ENCODE measurements at regions not wholly inside any gene's neighbourhood (a gene's known extent, or its start where the extent isn't known, plus 50 kb on each side); places are given as distances from the start of the nearest gene placed in this dataset.

DNA sequence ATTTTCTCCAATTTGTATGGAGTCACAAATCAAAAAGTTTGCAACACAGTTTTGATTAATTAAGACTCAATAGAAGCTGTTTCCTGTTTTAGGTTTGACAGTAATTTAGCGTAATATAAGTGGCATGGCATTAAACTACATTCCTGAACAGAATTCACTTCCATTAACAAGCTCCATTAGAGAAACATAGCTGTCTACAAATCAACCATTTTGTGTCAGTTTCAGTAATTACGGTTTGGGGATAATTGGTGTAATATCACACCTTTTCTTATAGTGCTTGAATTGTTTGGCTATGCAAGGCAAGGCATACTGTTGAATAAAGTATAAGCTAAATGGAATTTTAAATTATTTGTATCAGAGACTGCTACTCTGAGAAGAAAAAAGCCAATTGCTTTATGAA, 585.5 kb downstream of the CBLN2 start:
- Histone ChIP-seq H3K27me3 (ENCODE audit: control insufficient read depth, insufficient read depth, low read length) (no peaks in the 10 kb centered on the region), H3K4me3 (ENCODE audit: low read depth in 2 of 2, low read length in 2 of 2) (no peak overlapping the region), H3K36me3 (ENCODE audit: control insufficient read depth, insufficient read depth, low read length) (no peaks in the 10 kb centered on the region), H3K9me3 (ENCODE audit: control insufficient read depth, insufficient read depth, low read depth, low read length) (no peaks in the 10 kb centered on the region), H3K27ac (ENCODE audit: low read length) (no peak overlapping the region), H3K4me1 (ENCODE audit: control insufficient read depth, insufficient read depth, low read length) (no peaks in the 10 kb centered on the region)
- ChIA-PET POLR2A (no interaction called here), CTCF (no interaction called here)
- BruUV-seq (replicated peaks) = no TSS peak
- ATAC-seq (no peak), DNase-seq (ENCODE audit: low read depth, low spot score) (no peak)
- intact Hi-C loops (cut with micrococcal nuclease; ENCODE audit: unreplicated experiment) = no loop called here
- TF ChIP-seq REST (IDR thresholded peaks at IDR 0.05; ENCODE audit: insufficient read depth in 1 of 2, low read depth in 2 of 2, low read length in 1 of 2) (no peak), CTCF (IDR thresholded peaks at IDR 0.05) (no peak), SIN3A (IDR thresholded peaks at IDR 0.05; ENCODE audit: borderline replicate concordance, insufficient read depth, low read depth, low read length) (no peak), POLR2AphosphoS5 (IDR thresholded peaks at IDR 0.05; ENCODE audit: low read depth, low read length) (no peak), TCF7L2 (IDR thresholded peaks at IDR 0.05; ENCODE audit: low read depth, low read length) (no peak)
- in situ Hi-C loops (cut with HindIII; ENCODE audit: low pct_unique_long_range_greater_than_20kb, low sequenced_read_pairs) = no loop called here

DNA sequence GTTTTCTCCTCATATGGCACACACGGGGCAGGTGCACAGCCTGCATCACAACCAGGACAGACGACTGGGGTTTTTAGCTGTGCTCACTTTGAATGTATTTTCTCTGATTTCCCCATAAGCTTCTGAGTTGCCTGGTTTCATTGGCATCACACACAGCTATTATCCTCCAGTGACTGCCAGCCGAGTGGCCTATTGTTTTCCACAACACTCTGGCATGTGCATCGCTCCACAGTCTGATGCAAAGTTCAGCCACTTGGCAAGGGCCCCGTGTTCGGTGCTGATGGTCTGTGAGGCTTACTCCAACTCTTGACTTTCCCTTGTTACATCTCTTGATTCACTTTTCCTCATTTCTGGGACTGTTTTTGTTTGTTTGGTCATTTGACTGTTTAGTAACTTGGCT, 593.1 kb downstream of the CBLN2 start:
- intact Hi-C loops (cut with micrococcal nuclease; ENCODE audit: unreplicated experiment) (no loop called here), in situ Hi-C loops (cut with HindIII; ENCODE audit: low pct_unique_long_range_greater_than_20kb, low sequenced_read_pairs) (no loop called here)
- ATAC-seq = no peak
- Histone ChIP-seq H3K4me1 (ENCODE audit: control insufficient read depth, insufficient read depth, low read length) (no peaks in the 10 kb centered on the region), H3K36me3 (ENCODE audit: control insufficient read depth, insufficient read depth, low read length) (no peaks in the 10 kb centered on the region), H3K4me3 (ENCODE audit: low read depth in 2 of 2, low read length in 2 of 2) (no peak overlapping the region), H3K27me3 (ENCODE audit: control insufficient read depth, insufficient read depth, low read length) (no peaks in the 10 kb centered on the region), H3K27ac (ENCODE audit: low read length) (no peak overlapping the region), H3K9me3 (ENCODE audit: control insufficient read depth, insufficient read depth, low read depth, low read length) (no peaks in the 10 kb centered on the region)
- POLR2A ChIA-PET = no interaction called here
- CTCF ChIA-PET = no interaction called here
- TF ChIP-seq REST (IDR thresholded peaks at IDR 0.05; ENCODE audit: insufficient read depth in 1 of 2, low read depth in 2 of 2, low read length in 1 of 2) = no peak
- no peak for TF ChIP-seq SIN3A (IDR thresholded peaks at IDR 0.05; ENCODE audit: borderline replicate concordance, insufficient read depth, low read depth, low read length)
- no peak for TF ChIP-seq CTCF (IDR thresholded peaks at IDR 0.05)
- TF ChIP-seq TCF7L2 (IDR thresholded peaks at IDR 0.05; ENCODE audit: low read depth, low read length) = no peak
- no peak for TF ChIP-seq POLR2AphosphoS5 (IDR thresholded peaks at IDR 0.05; ENCODE audit: low read depth, low read length)
- no peak for DNase-seq (ENCODE audit: low read depth, low spot score)
- no TSS peak for BruUV-seq (replicated peaks)
